Omental fat pad (tissue), 3 donors: ENCODE measurements at regions not wholly inside any gene's neighbourhood (a gene's known extent, or its start where the extent isn't known, plus 50 kb on each side); places are given as distances from the start of the nearest gene placed in this dataset.

Experiments
- ATAC-seq: fragments of 150-250 bp; one replicate; pipeline ENCODE4 v1.9.1; 2016; ENCODE audit warnings: mild to moderate bottlenecking, moderate library complexity; ENCODE audit not compliant: low FRiP score
- DNase-seq: peaks from one replicate; pipeline ENCODE4 v3.0.0-alpha.2; 2019; ENCODE audit warnings: low spot score
- TF ChIP-seq, protein P1 (sequence below), 3 donors: fragments of 450-650 bp; IDR thresholded peaks; one replicate each; pipeline ENCODE4 v1.5.1; 2016 to 2017; ENCODE audit warnings: antibody characterized with exemption in 3 of 3, mild to moderate bottlenecking in 3 of 3, moderate library complexity in 2 of 3

DNA sequence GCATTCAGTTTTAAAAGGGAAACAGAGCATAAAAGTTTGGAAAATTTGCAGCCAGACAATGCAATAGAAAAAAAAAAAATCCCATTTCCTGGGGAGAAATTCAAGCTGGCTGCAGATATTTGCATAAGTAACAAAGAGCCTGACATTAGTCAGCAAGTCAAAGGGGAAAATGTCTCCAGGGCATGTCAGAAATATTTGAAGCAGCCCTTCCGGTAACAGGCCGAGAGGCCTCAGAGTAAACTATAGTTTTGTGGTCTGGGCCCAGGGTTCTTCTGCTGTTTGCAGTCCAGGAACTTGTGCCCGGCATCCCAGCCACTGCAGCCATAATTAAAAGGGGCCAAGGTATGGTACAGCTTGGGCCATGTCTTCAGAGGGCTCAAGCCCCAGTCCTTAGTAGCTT lies 411.6 kb upstream of the BCHE start:
- TF ChIP-seq, protein P1, sequence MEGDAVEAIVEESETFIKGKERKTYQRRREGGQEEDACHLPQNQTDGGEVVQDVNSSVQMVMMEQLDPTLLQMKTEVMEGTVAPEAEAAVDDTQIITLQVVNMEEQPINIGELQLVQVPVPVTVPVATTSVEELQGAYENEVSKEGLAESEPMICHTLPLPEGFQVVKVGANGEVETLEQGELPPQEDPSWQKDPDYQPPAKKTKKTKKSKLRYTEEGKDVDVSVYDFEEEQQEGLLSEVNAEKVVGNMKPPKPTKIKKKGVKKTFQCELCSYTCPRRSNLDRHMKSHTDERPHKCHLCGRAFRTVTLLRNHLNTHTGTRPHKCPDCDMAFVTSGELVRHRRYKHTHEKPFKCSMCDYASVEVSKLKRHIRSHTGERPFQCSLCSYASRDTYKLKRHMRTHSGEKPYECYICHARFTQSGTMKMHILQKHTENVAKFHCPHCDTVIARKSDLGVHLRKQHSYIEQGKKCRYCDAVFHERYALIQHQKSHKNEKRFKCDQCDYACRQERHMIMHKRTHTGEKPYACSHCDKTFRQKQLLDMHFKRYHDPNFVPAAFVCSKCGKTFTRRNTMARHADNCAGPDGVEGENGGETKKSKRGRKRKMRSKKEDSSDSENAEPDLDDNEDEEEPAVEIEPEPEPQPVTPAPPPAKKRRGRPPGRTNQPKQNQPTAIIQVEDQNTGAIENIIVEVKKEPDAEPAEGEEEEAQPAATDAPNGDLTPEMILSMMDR (IDR thresholded peaks at IDR 0.05), result no peak
- ATAC-seq, result no peak

DNA sequence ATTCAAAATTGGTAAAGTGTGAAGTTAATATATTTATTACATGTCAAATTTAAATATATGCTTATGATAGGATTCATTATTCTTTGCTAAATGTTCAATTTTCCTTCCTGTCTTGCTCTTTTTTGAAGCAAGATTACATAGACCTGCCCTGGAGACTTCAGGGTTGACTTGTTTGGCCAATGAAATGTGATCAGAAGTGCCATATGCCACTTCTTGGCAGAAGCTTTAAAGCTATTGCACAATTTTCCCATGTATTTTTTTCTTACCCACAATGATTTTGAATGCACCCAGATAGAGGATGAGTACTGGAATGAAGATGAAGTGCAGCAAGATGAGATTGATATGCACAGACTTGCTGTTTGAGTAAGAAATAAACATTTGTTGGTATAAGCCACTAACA lies 406.3 kb upstream of the BCHE start:
- no peak for ATAC-seq
- TF ChIP-seq, protein P1 (IDR thresholded peaks at IDR 0.05), result no peak
- DNase-seq, result no peak

More for the DNA sequence above, 411.6 kb upstream of the BCHE start:
- no peak for DNase-seq

DNA sequence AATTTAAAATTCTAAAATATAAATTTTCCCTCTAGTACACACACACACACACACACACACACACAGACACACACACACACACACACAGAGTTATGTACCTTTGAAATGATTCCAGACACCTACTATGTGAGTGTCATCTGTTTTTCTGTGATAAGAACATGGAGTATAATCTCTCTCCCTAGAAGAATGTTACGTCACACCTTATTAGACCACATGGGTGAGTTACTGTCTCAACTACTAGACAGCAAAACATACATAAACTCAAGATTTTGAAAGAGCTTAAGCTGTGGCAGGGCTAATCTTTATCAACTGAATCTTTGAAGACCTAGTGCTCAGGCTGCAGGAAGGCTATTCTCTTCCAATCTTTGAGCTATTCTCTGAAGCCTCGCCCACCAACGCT lies 385.9 kb upstream of the BCHE start:
- TF ChIP-seq, protein P1 (IDR thresholded peaks at IDR 0.05), result no peak
- ATAC-seq (no peak), DNase-seq (no peak)

DNA sequence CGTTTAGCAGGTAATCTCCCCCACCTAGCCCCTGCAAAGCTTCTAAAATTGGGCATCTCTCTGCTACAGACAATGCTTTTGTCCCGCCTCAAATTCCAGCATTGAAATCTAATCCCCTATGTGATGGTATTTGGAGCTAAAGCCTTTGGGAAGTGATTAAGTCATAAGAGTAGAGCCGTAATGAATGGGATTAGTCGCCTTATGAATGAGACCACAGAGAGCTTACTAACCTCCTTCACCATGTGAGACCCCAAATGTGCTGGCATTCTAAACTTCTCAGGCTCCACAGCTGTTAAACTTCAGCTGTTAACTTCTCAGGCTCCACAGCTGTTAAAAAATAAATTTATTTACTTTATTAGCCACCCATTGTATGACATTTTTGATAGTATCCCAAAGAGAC lies 374.2 kb upstream of the BCHE start:
- DNase-seq, result no peak
- TF ChIP-seq, protein P1 (IDR thresholded peaks at IDR 0.05), result no peak
- ATAC-seq, result no peak

DNA sequence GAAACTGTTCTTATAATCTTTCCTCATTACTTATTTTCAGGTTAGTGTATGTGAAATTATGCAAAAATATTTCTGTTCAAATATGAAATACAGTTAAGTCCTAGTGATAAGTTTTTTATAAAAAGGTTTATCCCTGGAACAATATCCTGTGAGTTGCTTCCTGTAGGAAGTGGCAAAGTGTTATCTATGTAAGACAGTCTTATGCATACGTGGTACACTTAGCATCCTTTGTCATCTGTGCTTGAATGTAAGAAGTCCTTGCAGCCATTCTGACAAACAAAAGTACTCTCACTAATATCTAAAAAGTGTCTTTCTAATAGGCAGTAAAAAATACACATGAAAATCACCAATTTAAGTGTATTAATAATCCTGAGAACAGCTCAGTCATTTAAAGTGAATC lies 372.5 kb upstream of the BCHE start:
- TF ChIP-seq, protein P1 (IDR thresholded peaks at IDR 0.05), result no peak
- ATAC-seq (no peak), DNase-seq (no peak)

DNA sequence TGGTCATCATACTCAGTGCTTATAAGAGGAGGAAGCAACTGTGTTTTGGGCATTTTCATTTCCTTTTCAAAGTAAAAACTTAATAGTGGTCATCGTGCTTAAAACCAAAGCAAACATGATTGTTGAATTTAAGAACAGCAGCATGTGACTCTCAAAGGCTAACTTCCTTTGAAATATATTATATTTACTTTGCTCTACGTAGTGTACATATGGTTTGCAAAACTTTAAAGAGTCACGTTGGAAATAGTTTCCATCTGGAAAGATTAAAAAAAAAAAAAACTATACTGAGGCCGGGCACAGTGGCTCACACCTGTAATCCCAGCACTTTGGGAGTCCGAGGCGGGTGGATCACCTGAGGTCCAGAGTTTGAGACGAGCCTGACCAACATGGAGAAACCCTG lies 367.9 kb upstream of the BCHE start:
- TF ChIP-seq, protein P1 (IDR thresholded peaks at IDR 0.05), result no peak
- no peak for ATAC-seq
- no peak for DNase-seq

DNA sequence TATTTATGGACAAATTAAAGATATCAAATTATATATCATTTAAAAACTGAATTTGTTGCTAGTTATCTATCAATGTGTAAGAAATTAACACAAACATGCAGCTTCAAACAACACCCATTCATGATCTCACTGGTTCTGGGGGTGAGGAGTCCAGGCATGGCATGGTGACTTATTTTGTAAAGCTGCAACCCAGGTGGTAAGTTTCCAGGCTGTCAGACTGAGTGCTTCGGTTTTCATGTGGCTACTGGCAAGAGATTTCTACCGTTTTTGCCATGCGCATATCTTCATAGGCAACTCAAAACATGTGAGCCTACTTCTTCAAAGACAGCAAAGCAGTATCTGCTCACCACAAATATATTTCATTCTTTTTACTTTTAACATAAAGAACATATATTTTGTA lies 364.3 kb upstream of the BCHE start:
- TF ChIP-seq, protein P1 (IDR thresholded peaks at IDR 0.05), result no peak
- ATAC-seq (no peak), DNase-seq (no peak)
